ENCODE measurements at regions not wholly inside any gene's neighbourhood (a gene's known extent, or its start where the extent isn't known, plus 50 kb on each side); places are given as distances from the start of the nearest gene placed in this dataset.

DNA sequence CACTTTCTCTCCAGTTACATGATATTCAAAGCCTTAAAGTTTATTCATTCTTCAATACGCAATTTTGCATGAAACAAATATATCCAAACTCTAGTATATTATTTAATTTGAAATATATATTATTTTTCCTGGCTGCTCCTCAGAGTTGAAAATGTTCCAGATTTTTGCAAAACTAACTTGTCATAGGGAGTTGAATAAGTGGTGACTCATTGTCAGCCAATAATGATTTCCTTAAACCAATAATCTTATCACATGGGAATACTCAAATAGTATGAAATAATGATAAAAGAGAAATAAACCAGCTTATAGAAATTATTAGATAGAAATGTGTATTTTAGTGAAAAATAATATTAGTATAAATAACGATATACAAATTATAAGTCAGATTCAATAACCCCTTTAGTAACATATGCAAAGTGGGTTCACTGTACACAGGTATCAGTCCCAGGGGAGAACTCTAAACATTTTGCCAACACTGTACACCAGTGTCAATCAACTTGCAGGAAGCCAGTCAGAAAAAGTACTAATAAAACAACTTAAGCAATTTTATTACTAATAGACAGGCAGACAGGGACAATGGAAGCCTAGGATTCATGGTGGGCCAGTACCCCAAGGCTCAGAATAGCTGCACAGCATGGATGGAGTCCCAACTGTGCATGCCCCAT lies 222.6 kb upstream of the KLHL1 start:
- TF ChIP-seq, protein P1, sequence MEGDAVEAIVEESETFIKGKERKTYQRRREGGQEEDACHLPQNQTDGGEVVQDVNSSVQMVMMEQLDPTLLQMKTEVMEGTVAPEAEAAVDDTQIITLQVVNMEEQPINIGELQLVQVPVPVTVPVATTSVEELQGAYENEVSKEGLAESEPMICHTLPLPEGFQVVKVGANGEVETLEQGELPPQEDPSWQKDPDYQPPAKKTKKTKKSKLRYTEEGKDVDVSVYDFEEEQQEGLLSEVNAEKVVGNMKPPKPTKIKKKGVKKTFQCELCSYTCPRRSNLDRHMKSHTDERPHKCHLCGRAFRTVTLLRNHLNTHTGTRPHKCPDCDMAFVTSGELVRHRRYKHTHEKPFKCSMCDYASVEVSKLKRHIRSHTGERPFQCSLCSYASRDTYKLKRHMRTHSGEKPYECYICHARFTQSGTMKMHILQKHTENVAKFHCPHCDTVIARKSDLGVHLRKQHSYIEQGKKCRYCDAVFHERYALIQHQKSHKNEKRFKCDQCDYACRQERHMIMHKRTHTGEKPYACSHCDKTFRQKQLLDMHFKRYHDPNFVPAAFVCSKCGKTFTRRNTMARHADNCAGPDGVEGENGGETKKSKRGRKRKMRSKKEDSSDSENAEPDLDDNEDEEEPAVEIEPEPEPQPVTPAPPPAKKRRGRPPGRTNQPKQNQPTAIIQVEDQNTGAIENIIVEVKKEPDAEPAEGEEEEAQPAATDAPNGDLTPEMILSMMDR (conservative IDR thresholded peaks at IDR 0.05; ENCODE audit: low read length) = no peak
- TF ChIP-seq EZH2phosphoT487 (IDR thresholded peaks at IDR 0.05; ENCODE audit: borderline replicate concordance) = no peak

Measured in Loucy (cell line).